Testis (tissue), 2 donors: ENCODE measurements at regions not wholly inside any gene's neighbourhood (a gene's known extent, or its start where the extent isn't known, plus 50 kb on each side); places are given as distances from the start of the nearest gene placed in this dataset.

Experiments
- POLR2A ChIP-seq: fragments of 450-650 bp; IDR thresholded peaks from one replicate; pipeline ENCODE4 v1.6.1; 2017; ENCODE audit warnings: antibody characterized with exemption, mild to moderate bottlenecking, moderate library complexity
- TF ChIP-seq, protein P1 (sequence below), 3 experiments: fragments of 450-650 bp in 2 of 3; fragments of 200-600 bp in 1 of 3; sonication (generic) in 1 of 3; IDR thresholded peaks; one replicate each; pipeline ENCODE4 v1.5.1; 2016 to 2019; ENCODE audit warnings: antibody characterized with exemption in 3 of 3, mild to moderate bottlenecking in 2 of 3, moderate library complexity in 1 of 3

- TF ChIP-seq, protein P1, sequence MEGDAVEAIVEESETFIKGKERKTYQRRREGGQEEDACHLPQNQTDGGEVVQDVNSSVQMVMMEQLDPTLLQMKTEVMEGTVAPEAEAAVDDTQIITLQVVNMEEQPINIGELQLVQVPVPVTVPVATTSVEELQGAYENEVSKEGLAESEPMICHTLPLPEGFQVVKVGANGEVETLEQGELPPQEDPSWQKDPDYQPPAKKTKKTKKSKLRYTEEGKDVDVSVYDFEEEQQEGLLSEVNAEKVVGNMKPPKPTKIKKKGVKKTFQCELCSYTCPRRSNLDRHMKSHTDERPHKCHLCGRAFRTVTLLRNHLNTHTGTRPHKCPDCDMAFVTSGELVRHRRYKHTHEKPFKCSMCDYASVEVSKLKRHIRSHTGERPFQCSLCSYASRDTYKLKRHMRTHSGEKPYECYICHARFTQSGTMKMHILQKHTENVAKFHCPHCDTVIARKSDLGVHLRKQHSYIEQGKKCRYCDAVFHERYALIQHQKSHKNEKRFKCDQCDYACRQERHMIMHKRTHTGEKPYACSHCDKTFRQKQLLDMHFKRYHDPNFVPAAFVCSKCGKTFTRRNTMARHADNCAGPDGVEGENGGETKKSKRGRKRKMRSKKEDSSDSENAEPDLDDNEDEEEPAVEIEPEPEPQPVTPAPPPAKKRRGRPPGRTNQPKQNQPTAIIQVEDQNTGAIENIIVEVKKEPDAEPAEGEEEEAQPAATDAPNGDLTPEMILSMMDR (IDR thresholded peaks at IDR 0.05): no peak
- no peak for TF ChIP-seq POLR2A
Measured at GRCh38 chr9:18240213-18240612, 233.7 kb upstream of the ADAMTSL1 start.
